ENCODE measurements at regions not wholly inside any gene's neighbourhood (a gene's known extent, or its start where the extent isn't known, plus 50 kb on each side); places are given as distances from the start of the nearest gene placed in this dataset.

GRCh38 chr19:16017138-16017490 is 59.2 kb upstream of the TPM4 start:
- Histone ChIP-seq H3K4me2 (ENCODE audit: control insufficient read depth, extremely low read depth, insufficient read depth, low read depth, low read length) (no peak overlapping the region), H3K9me1 (ENCODE audit: control insufficient read depth, extremely low read depth, insufficient read depth, low read length) (no peaks in the 10 kb centered on the region), H3K9ac (ENCODE audit: control insufficient read depth, extremely low read depth, insufficient read depth, low read length) (no peak overlapping the region), H3K9me3 (ENCODE audit: control insufficient read depth, low read depth, low read length) (no peaks in the 10 kb centered on the region), H3K4me1 (ENCODE audit: control insufficient read depth, extremely low read depth, insufficient read depth, low read length) (no peaks in the 10 kb centered on the region), H2AFZ (ENCODE audit: control insufficient read depth, low read length) (no peak overlapping the region), H4K20me1 (ENCODE audit: control insufficient read depth, extremely low read depth, insufficient read depth, low read length) (no peaks in the 10 kb centered on the region), H3K36me3 (ENCODE audit: control insufficient read depth in 2 of 2, extremely low read depth in 1 of 2, insufficient read depth in 2 of 2, low read length in 2 of 2) (no peaks in the 10 kb centered on the region), H3K27ac (ENCODE audit: control insufficient read depth, insufficient read depth, low read length) (no peak overlapping the region), H3K4me3 (ENCODE audit: control insufficient read depth in 2 of 3, extremely low read depth in 1 of 3, insufficient read depth in 2 of 3, low read depth in 1 of 3, low read length in 3 of 3) (no peak overlapping the region), H3K27me3 (ENCODE audit: control insufficient read depth, extremely low read depth, insufficient read depth, low read length) (no peaks in the 10 kb centered on the region), H3K79me2 (ENCODE audit: control insufficient read depth, insufficient read depth, low read length) (no peaks in the 10 kb centered on the region)
- no peak for DNase-seq (ENCODE audit: low read depth, low spot score)
- dilution Hi-C loops (cut with MboI; ENCODE audit: extremely low pct_ligation_motif_present, low sequenced_read_pairs) = no loop called here
- TF ChIP-seq CTCF (optimal IDR thresholded peaks at IDR 0.05 in 1 of 3, IDR thresholded peaks at IDR 0.05 in 1 of 3, conservative IDR thresholded peaks at IDR 0.05 in 1 of 3; ENCODE audit: extremely low read depth in 1 of 3, insufficient read depth in 2 of 3, low read length in 3 of 3) = no peak
- no peak for FAIRE-seq

GRCh38 chr19:16018106-16018755 is 58.1 kb upstream of the TPM4 start:
- H3K27me3 ChIP-seq (ENCODE audit: control insufficient read depth, extremely low read depth, insufficient read depth, low read length) = no peaks in the 10 kb centered on the region
- no peaks in the 10 kb centered on the region for H3K36me3 ChIP-seq (ENCODE audit: control insufficient read depth in 2 of 2, extremely low read depth in 1 of 2, insufficient read depth in 2 of 2, low read length in 2 of 2)
- H4K20me1 ChIP-seq (ENCODE audit: control insufficient read depth, extremely low read depth, insufficient read depth, low read length) = no peaks in the 10 kb centered on the region
- H3K9me1 ChIP-seq (ENCODE audit: control insufficient read depth, extremely low read depth, insufficient read depth, low read length) = no peaks in the 10 kb centered on the region
- no peak for DNase-seq (ENCODE audit: low read depth, low spot score)
- TF ChIP-seq CTCF (optimal IDR thresholded peaks at IDR 0.05 in 1 of 3, IDR thresholded peaks at IDR 0.05 in 1 of 3, conservative IDR thresholded peaks at IDR 0.05 in 1 of 3; ENCODE audit: extremely low read depth in 1 of 3, insufficient read depth in 2 of 3, low read length in 3 of 3) = no peak
- TF ChIP-seq EZH2 (IDR thresholded peaks at IDR 0.05; ENCODE audit: low read length) = no peak
- no peak overlapping the region for H3K4me2 ChIP-seq (ENCODE audit: control insufficient read depth, extremely low read depth, insufficient read depth, low read depth, low read length)
- H3K27ac ChIP-seq (ENCODE audit: control insufficient read depth, insufficient read depth, low read length) = no peak overlapping the region
- H3K79me2 ChIP-seq (ENCODE audit: control insufficient read depth, insufficient read depth, low read length) = no peaks in the 10 kb centered on the region
- no peak overlapping the region for H3K4me3 ChIP-seq (ENCODE audit: control insufficient read depth in 2 of 3, extremely low read depth in 1 of 3, insufficient read depth in 2 of 3, low read depth in 1 of 3, low read length in 3 of 3)
- H2AFZ ChIP-seq (ENCODE audit: control insufficient read depth, low read length) = no peak overlapping the region
- dilution Hi-C loops (cut with MboI; ENCODE audit: extremely low pct_ligation_motif_present, low sequenced_read_pairs) = no loop called here
- FAIRE-seq = no peak
- no peaks in the 10 kb centered on the region for H3K9me3 ChIP-seq (ENCODE audit: control insufficient read depth, low read depth, low read length)
- no peaks in the 10 kb centered on the region for H3K4me1 ChIP-seq (ENCODE audit: control insufficient read depth, extremely low read depth, insufficient read depth, low read length)
- no peak overlapping the region for H3K9ac ChIP-seq (ENCODE audit: control insufficient read depth, extremely low read depth, insufficient read depth, low read length)
